Thyroid gland (tissue), 4 donors: ENCODE measurements at regions not wholly inside any gene's neighbourhood (a gene's known extent, or its start where the extent isn't known, plus 50 kb on each side); places are given as distances from the start of the nearest gene placed in this dataset.
"Not testable (repeated sequence)": the region's sequence is repeated elsewhere in the genome, so short reads cannot be mapped to it uniquely, and the experiment has no call there.

ENCODE experiments used
- DNase-seq, 2 donors: peaks; one replicate each; pipeline ENCODE4 v3.0.0-alpha.2; 2019
- H3K27ac ChIP-seq, 3 donors: fragments of 200-600 bp; sonication (generic); 1 replicate in 2 of 3; 2 replicates in 1 of 3; pipeline ENCODE4 v1.5.1; 2016 to 2019; ENCODE audit warnings: mild to moderate bottlenecking in 1 of 3, moderate library complexity in 1 of 3
- H3K27me3 ChIP-seq: fragments of 200-600 bp; sonication (generic); one replicate; pipeline ENCODE4 v1.5.1; 2019
- H3K36me3 ChIP-seq, 2 donors: fragments of 200-600 bp; sonication (generic); one replicate each; pipeline ENCODE4 v1.5.1; 2016 to 2019
- H3K4me1 ChIP-seq, 2 donors: fragments of 200-600 bp; sonication (generic); one replicate each; pipeline ENCODE4 v1.5.1; 2017 to 2019
- H3K4me3 ChIP-seq, 3 donors: fragments of 200-600 bp; sonication (generic); replicated peaks in 1 of 3; 1 replicate in 2 of 3; 2 replicates in 1 of 3; pipeline ENCODE4 v1.5.1; 2016; ENCODE audit warnings: mild to moderate bottlenecking in 1 of 3
- H3K9me3 ChIP-seq: fragments of 200-600 bp; sonication (generic); one replicate; pipeline ENCODE4 v1.5.1; 2017
- POLR2A ChIP-seq, 2 donors: fragments of 450-650 bp; IDR thresholded peaks; one replicate each; pipeline ENCODE4 v1.6.1; 2017; ENCODE audit warnings: antibody characterized with exemption in 2 of 2, mild to moderate bottlenecking in 2 of 2, moderate library complexity in 1 of 2
- WGBS, 2 donors: methylation state at CpG; one replicate each; pipeline ENCODE4 v1.1.5; 2017; 5-methylcytosine and 5-hydroxymethylcytosine counted together
- intact Hi-C: fragments of 100-400 bp; cut with DNase I; formaldehyde crosslinking; loops from one replicate; pipeline ENCODE4 v1.15.1; 2023
- TF ChIP-seq, protein P1 (sequence below), 6 experiments: fragments of 200-600 bp in 3 of 6; fragments of 450-650 bp in 3 of 6; sonication (generic) in 3 of 6; IDR thresholded peaks; one replicate each; pipeline ENCODE4 v1.5.1; 2016 to 2019; ENCODE audit warnings: antibody characterized with exemption in 6 of 6, mild to moderate bottlenecking in 2 of 6, inconsistent platforms in 1 of 6, moderate library complexity in 1 of 6

DNA sequence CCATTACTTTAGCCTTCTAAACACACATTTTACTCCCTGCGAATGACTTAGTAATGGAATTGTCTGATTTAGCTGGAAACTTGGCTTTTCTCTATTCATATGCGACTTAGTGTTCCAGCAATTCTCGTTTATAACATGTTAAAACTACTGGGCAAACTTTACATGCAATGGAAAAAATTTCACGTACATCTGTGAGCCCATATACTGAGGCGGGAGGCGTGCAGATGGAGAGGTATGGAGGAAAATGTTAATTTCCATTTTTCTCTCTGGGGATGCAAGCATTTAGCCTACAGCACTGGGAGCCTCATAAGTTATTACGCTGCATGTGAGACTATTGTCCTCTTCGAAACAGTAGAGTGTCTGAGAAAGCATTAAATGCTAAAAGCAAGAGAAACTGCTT lies 591.5 kb upstream of the ANKRD30A start:
- DNase-seq = no peak
- no peaks in the 10 kb centered on the region for H3K4me1 ChIP-seq
- no peaks in the 10 kb centered on the region for H3K9me3 ChIP-seq
- H3K27ac ChIP-seq = no peak overlapping the region
- TF ChIP-seq, protein P1, sequence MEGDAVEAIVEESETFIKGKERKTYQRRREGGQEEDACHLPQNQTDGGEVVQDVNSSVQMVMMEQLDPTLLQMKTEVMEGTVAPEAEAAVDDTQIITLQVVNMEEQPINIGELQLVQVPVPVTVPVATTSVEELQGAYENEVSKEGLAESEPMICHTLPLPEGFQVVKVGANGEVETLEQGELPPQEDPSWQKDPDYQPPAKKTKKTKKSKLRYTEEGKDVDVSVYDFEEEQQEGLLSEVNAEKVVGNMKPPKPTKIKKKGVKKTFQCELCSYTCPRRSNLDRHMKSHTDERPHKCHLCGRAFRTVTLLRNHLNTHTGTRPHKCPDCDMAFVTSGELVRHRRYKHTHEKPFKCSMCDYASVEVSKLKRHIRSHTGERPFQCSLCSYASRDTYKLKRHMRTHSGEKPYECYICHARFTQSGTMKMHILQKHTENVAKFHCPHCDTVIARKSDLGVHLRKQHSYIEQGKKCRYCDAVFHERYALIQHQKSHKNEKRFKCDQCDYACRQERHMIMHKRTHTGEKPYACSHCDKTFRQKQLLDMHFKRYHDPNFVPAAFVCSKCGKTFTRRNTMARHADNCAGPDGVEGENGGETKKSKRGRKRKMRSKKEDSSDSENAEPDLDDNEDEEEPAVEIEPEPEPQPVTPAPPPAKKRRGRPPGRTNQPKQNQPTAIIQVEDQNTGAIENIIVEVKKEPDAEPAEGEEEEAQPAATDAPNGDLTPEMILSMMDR (IDR thresholded peaks at IDR 0.05) = no peak
- no peak for TF ChIP-seq POLR2A (IDR thresholded peaks at IDR 0.05)
- no peaks in the 10 kb centered on the region for H3K27me3 ChIP-seq
- intact Hi-C loops = no loop called here
- no peaks in the 10 kb centered on the region for H3K36me3 ChIP-seq
- WGBS, 2 donors = 92 to 93% methylated on average over 8 of the region's 8 CpGs
- no peak overlapping the region for H3K4me3 ChIP-seq

DNA sequence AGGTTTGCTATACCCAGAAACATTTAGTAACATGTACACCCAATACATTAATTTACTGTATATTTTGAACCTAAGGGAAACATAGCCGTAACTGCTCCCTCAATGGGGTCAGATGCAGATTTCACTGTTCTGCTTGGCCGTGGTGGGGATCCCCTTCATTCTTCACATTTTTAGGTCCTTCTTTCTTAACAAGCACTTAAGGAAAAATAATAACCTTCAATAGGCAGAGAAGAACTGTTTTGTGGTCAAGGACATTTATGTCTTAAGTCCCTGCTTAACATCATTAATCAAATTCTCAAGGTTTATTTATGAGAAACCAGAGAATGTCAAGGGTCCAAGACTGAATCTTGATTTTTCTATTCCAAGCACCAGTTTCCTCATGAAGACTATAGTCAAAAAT lies 592.1 kb upstream of the ANKRD30A start:
- WGBS, 2 donors = 73 to 88% methylated on average over 2 of the region's 2 CpGs
- intact Hi-C loops = no loop called here
- Histone ChIP-seq H3K4me3 (no peak overlapping the region), H3K36me3 (no peaks in the 10 kb centered on the region), H3K4me1 (no peaks in the 10 kb centered on the region), H3K9me3 (no peaks in the 10 kb centered on the region), H3K27me3 (no peaks in the 10 kb centered on the region), H3K27ac (no peak overlapping the region)
- DNase-seq = no peak
- TF ChIP-seq, protein P1 (IDR thresholded peaks at IDR 0.05) = no peak
- TF ChIP-seq POLR2A (IDR thresholded peaks at IDR 0.05) = no peak

- no peak overlapping the region for H3K4me3 ChIP-seq
- H3K27ac ChIP-seq = no peak overlapping the region
- no peaks in the 10 kb centered on the region for H3K9me3 ChIP-seq
- 88 to 93% methylated on average over 1 of the region's 1 CpG for WGBS, 2 donors
- TF ChIP-seq, protein P1 (IDR thresholded peaks at IDR 0.05) = no peak
- no peak for TF ChIP-seq POLR2A (IDR thresholded peaks at IDR 0.05)
- H3K27me3 ChIP-seq = no peaks in the 10 kb centered on the region
- no peaks in the 10 kb centered on the region for H3K4me1 ChIP-seq
- no peak for DNase-seq
- intact Hi-C loops = no loop called here
- H3K36me3 ChIP-seq = no peaks in the 10 kb centered on the region
Measured at GRCh38 chr10:36531621-36532020, 593.8 kb upstream of the ANKRD30A start.

GRCh38 chr10:36526033-36526432 lies 599.4 kb upstream of the ANKRD30A start:
- Histone ChIP-seq H3K27ac (no peak overlapping the region), H3K27me3 (no peaks in the 10 kb centered on the region), H3K4me1 (no peaks in the 10 kb centered on the region), H3K9me3 (no peaks in the 10 kb centered on the region), H3K4me3 (no peak overlapping the region), H3K36me3 (no peaks in the 10 kb centered on the region)
- DNase-seq = no peak
- no peak for TF ChIP-seq POLR2A (IDR thresholded peaks at IDR 0.05)
- TF ChIP-seq, protein P1 (IDR thresholded peaks at IDR 0.05) = no peak
- intact Hi-C loops = no loop called here

DNA sequence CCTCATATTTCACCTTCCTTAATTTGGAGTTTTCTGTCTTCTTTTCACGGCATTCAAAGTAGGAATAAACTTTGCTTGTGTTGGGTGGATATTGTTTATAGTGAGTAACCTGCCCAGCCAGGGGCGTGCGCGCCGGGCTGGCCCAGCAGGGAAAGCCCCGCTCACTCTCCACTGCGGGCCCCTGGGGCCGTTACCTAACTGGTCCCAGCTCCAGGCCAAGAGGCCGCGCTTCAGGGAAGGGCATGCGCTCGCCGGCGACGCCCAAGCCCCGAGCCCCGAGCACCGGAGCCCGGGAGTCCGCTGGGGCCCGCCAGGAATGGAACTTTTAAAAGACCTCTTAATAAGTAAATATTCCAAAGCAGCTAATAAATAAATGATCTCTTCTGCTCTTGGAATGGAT lies 601.3 kb upstream of the ANKRD30A start:
- H3K27ac ChIP-seq, H3K4me3 ChIP-seq, H3K4me1 ChIP-seq, H3K36me3 ChIP-seq, DNase-seq, intact Hi-C loops, H3K27me3 ChIP-seq, H3K9me3 ChIP-seq: not testable (repeated sequence)
- WGBS, 2 donors = 96% methylated on average over 20 to 21 of the region's 21 CpGs

DNA sequence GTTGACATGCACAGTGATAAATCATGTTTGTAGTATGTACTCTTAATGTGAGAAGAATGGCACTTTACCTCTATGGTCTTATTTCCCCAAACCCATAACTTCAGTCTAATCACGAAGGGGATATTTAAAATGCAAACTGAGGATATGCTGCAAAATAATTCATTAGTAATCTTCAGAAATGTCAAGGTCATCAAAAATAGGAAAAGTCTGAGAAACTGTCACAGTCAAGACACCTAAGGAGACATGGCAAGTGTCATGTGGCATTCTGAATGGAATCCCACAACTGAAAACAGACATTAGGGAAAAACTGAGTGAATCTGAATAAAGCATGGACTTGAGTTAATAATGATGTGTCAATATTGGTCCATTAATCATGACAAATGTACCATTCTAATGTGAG lies 605.5 kb upstream of the ANKRD30A start:
- TF ChIP-seq, protein P1 (IDR thresholded peaks at IDR 0.05) = no peak
- no peak for TF ChIP-seq POLR2A (IDR thresholded peaks at IDR 0.05)
- intact Hi-C loops = no loop called here
- Histone ChIP-seq H3K36me3 (no peaks in the 10 kb centered on the region), H3K4me1 (no peaks in the 10 kb centered on the region), H3K27me3 (no peaks in the 10 kb centered on the region), H3K4me3 (no peak overlapping the region), H3K9me3 (no peaks in the 10 kb centered on the region), H3K27ac (no peak overlapping the region)
- DNase-seq = no peak
- WGBS, 2 donors = 88 to 96% methylated on average over 1 of the region's 1 CpG
